ENCODE measurements at regions not wholly inside any gene's neighbourhood (a gene's known extent, or its start where the extent isn't known, plus 50 kb on each side); places are given as distances from the start of the nearest gene placed in this dataset.
"Not testable (repeated sequence)": the region's sequence is repeated elsewhere in the genome, so short reads cannot be mapped to it uniquely, and the experiment has no call there.

- DNase-seq, result no peak
- no peaks in the 10 kb centered on the region for H3K27me3 Mint-ChIP-seq (ENCODE audit: low read depth in 2 of 2)
- H3K9me3 Mint-ChIP-seq, result peaks cover 11 to 15% of the 10 kb centered on the region in 2 donors
- Histone ChIP-seq H3K27me3 (ENCODE audit: control insufficient read depth, insufficient read depth, low read length) (no peaks in the 10 kb centered on the region), H3K9me3 (ENCODE audit: control insufficient read depth, insufficient read depth, low read length) (no peaks in the 10 kb centered on the region), H3K4me1 (ENCODE audit: control insufficient read depth, insufficient read depth, low read length) (no peaks in the 10 kb centered on the region), H3K36me3 (ENCODE audit: control insufficient read depth, insufficient read depth, low read length) (no peaks in the 10 kb centered on the region), H3K4me3 (ENCODE audit: low read length) (no peak overlapping the region), H3K27ac (ENCODE audit: low read length) (no peak overlapping the region)
- intact Hi-C loops (cut with micrococcal nuclease), result no loop called here
- H3K4me3 Mint-ChIP-seq, result no peak overlapping the region
- ATAC-seq, result no peak
- no peaks in the 10 kb centered on the region for H3K36me3 Mint-ChIP-seq
- TF ChIP-seq CTCF (IDR thresholded peaks at IDR 0.05), result no peak
- H3K4me1 Mint-ChIP-seq, result no peaks in the 10 kb centered on the region
- H3K27ac Mint-ChIP-seq, result no peak overlapping the region
- WGBS (ENCODE audit: insufficient coverage), result 83% methylated on average over 3 of the region's 3 CpGs
Observed at GRCh38 chr4:33831442-33832066, 2412.8 kb downstream of the ARAP2 start.

- H3K27ac ChIP-seq (ENCODE audit: low read length); H3K36me3 ChIP-seq (ENCODE audit: control insufficient read depth, insufficient read depth, low read length); H3K27me3 ChIP-seq (ENCODE audit: control insufficient read depth, insufficient read depth, low read length); ATAC-seq; H3K4me1 ChIP-seq (ENCODE audit: control insufficient read depth, insufficient read depth, low read length); H3K27ac Mint-ChIP-seq; DNase-seq; H3K4me3 ChIP-seq (ENCODE audit: low read length); H3K27me3 Mint-ChIP-seq (ENCODE audit: low read depth in 2 of 2); H3K4me3 Mint-ChIP-seq; intact Hi-C loops (cut with micrococcal nuclease); H3K36me3 Mint-ChIP-seq; H3K4me1 Mint-ChIP-seq; H3K9me3 ChIP-seq (ENCODE audit: control insufficient read depth, insufficient read depth, low read length): not testable (repeated sequence)
- H3K9me3 Mint-ChIP-seq, result peaks cover 8 to 19% of the 10 kb centered on the region in 2 donors
- no CpG with 5 or more reads among the region's 3 CpGs for WGBS (ENCODE audit: insufficient coverage)
Observed at GRCh38 chr4:33835764-33836163, 2408.6 kb downstream of the ARAP2 start.

GRCh38 chr4:33837043-33837838 lies 2407.1 kb downstream of the ARAP2 start:
- H3K4me3 Mint-ChIP-seq, result no peak overlapping the region
- H3K4me1 Mint-ChIP-seq, result no peaks in the 10 kb centered on the region
- 84% methylated on average over 5 of the region's 5 CpGs for WGBS (ENCODE audit: insufficient coverage)
- H3K4me3 ChIP-seq (ENCODE audit: low read length), result no peak overlapping the region
- H3K27ac ChIP-seq (ENCODE audit: low read length), result no peak overlapping the region
- H3K36me3 ChIP-seq (ENCODE audit: control insufficient read depth, insufficient read depth, low read length), result no peaks in the 10 kb centered on the region
- intact Hi-C loops (cut with micrococcal nuclease), result no loop called here
- H3K27ac Mint-ChIP-seq, result no peak overlapping the region
- no peaks in the 10 kb centered on the region for H3K36me3 Mint-ChIP-seq
- no peak for TF ChIP-seq CTCF (IDR thresholded peaks at IDR 0.05)
- no peaks in the 10 kb centered on the region for H3K27me3 ChIP-seq (ENCODE audit: control insufficient read depth, insufficient read depth, low read length)
- H3K9me3 Mint-ChIP-seq, result peaks cover 4 to 15% of the 10 kb centered on the region in 2 donors
- peaks cover 5% of the 10 kb centered on the region for H3K9me3 ChIP-seq (ENCODE audit: control insufficient read depth, insufficient read depth, low read length)
- H3K27me3 Mint-ChIP-seq (ENCODE audit: low read depth in 2 of 2), result no peaks in the 10 kb centered on the region
- H3K4me1 ChIP-seq (ENCODE audit: control insufficient read depth, insufficient read depth, low read length), result no peaks in the 10 kb centered on the region
- ATAC-seq (no peak), DNase-seq (no peak)

GRCh38 chr4:33841120-33841519 lies 2403.2 kb downstream of the ARAP2 start:
- no peak for TF ChIP-seq CTCF (IDR thresholded peaks at IDR 0.05)
- H3K9me3 ChIP-seq (ENCODE audit: control insufficient read depth, insufficient read depth, low read length), result peaks cover 7% of the 10 kb centered on the region
- no peak for DNase-seq
- H3K4me3 ChIP-seq (ENCODE audit: low read length), result no peak overlapping the region
- Mint-ChIP-seq H3K4me1 (no peaks in the 10 kb centered on the region), H3K4me3 (no peak overlapping the region), H3K36me3 (no peaks in the 10 kb centered on the region), H3K27ac (no peak overlapping the region), H3K27me3 (ENCODE audit: low read depth in 2 of 2) (no peaks in the 10 kb centered on the region), H3K9me3 (peaks cover 4 to 17% of the 10 kb centered on the region in 2 donors)
- no peak for ATAC-seq
- no peaks in the 10 kb centered on the region for H3K36me3 ChIP-seq (ENCODE audit: control insufficient read depth, insufficient read depth, low read length)
- no peak overlapping the region for H3K27ac ChIP-seq (ENCODE audit: low read length)
- intact Hi-C loops (cut with micrococcal nuclease), result no loop called here
- H3K27me3 ChIP-seq (ENCODE audit: control insufficient read depth, insufficient read depth, low read length), result no peaks in the 10 kb centered on the region
- 17% methylated on average over 1 of the region's 1 CpG for WGBS (ENCODE audit: insufficient coverage)
- no peaks in the 10 kb centered on the region for H3K4me1 ChIP-seq (ENCODE audit: control insufficient read depth, insufficient read depth, low read length)

Data from natural killer cell (primary cell).